PFSK-1 (cell line): ENCODE measurements at regions not wholly inside any gene's neighbourhood (a gene's known extent, or its start where the extent isn't known, plus 50 kb on each side); places are given as distances from the start of the nearest gene placed in this dataset.

ENCODE experiments used
- FOXP2 ChIP-seq: optimal IDR thresholded peaks from 2 replicates; pipeline ENCODE3; 2011; ENCODE audit warnings: borderline replicate concordance, control low read depth, inconsistent platforms; ENCODE audit not compliant: insufficient read depth; ENCODE audit errors: extremely low read length, extremely low read depth
- POLR2AphosphoS5 ChIP-seq: IDR thresholded peaks from 2 replicates; pipeline ENCODE4 v1.6.1; 2012; ENCODE audit warnings: low read depth, mild to moderate bottlenecking, control low read depth, low read length, moderate library complexity
- SIN3A ChIP-seq: IDR thresholded peaks from 2 replicates; pipeline ENCODE4 v1.6.1; 2012; ENCODE audit warnings: mild to moderate bottlenecking, low read length, moderate library complexity, borderline replicate concordance; ENCODE audit not compliant: insufficient read depth
- TAF1 ChIP-seq: IDR thresholded peaks from 2 replicates; pipeline ENCODE4 v1.6.1; 2012; ENCODE audit warnings: low read length, control low read depth, borderline replicate concordance; ENCODE audit not compliant: insufficient read depth
- TF ChIP-seq, protein P1 (sequence below), 2 experiments: IDR thresholded peaks; 2 replicates each; pipeline versions ENCODE4 v1.6.1 to v1.8.0; 2011 to 2012; ENCODE audit warnings: low read depth in 2 of 2, low read length in 2 of 2, control low read depth in 1 of 2, inconsistent platforms in 1 of 2, mild to moderate bottlenecking in 1 of 2, moderate library complexity in 1 of 2; ENCODE audit not compliant: insufficient read depth in 1 of 2

DNA sequence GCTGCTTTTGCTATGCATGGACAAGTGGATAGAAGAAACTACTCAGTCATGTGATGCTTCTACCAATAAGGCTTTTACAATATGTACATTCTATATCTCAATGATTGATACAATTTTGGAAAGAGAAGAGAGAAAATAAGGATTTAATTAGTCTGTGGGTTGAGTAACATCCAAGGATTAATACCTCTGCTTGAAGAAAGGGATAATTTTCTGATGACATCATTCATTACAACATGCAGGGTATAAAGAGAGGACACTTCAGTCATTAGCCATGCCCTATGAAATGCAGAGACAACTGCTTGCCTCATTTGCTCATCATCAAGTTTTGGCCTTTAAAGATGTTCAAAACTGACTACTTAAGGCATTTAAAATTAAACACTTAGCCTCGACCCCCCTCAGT is 237.3 kb downstream of the AHR start:
- TF ChIP-seq TAF1, result no peak
- no peak for TF ChIP-seq POLR2AphosphoS5
- TF ChIP-seq SIN3A, result no peak
- no peak for TF ChIP-seq FOXP2
- TF ChIP-seq, protein P1, sequence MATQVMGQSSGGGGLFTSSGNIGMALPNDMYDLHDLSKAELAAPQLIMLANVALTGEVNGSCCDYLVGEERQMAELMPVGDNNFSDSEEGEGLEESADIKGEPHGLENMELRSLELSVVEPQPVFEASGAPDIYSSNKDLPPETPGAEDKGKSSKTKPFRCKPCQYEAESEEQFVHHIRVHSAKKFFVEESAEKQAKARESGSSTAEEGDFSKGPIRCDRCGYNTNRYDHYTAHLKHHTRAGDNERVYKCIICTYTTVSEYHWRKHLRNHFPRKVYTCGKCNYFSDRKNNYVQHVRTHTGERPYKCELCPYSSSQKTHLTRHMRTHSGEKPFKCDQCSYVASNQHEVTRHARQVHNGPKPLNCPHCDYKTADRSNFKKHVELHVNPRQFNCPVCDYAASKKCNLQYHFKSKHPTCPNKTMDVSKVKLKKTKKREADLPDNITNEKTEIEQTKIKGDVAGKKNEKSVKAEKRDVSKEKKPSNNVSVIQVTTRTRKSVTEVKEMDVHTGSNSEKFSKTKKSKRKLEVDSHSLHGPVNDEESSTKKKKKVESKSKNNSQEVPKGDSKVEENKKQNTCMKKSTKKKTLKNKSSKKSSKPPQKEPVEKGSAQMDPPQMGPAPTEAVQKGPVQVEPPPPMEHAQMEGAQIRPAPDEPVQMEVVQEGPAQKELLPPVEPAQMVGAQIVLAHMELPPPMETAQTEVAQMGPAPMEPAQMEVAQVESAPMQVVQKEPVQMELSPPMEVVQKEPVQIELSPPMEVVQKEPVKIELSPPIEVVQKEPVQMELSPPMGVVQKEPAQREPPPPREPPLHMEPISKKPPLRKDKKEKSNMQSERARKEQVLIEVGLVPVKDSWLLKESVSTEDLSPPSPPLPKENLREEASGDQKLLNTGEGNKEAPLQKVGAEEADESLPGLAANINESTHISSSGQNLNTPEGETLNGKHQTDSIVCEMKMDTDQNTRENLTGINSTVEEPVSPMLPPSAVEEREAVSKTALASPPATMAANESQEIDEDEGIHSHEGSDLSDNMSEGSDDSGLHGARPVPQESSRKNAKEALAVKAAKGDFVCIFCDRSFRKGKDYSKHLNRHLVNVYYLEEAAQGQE (IDR thresholded peaks at IDR 0.05; ENCODE audit: insufficient read depth in 1 of 2, low read depth in 2 of 2, low read length in 2 of 2), result no peak

DNA sequence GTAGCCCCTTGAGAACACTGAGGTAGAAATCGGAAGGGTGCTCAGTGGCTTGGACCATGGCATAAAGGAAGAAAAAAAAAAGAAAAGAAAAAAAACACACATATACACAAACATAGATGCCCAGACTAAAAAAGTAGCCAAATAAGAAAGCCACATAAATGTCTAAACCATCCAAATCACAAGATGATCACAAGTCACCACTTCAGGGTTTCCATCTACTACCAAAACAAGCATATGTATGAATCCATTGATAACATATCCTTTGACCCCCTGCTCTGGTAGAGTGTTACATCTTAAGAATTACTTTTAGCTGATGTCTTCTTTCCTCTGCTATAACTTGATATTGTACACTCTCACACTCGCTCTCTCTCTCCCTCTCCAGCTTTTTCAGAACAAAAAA is 245.9 kb downstream of the AHR start:
- TF ChIP-seq TAF1, result no peak
- TF ChIP-seq, protein P1 (IDR thresholded peaks at IDR 0.05; ENCODE audit: insufficient read depth in 1 of 2, low read depth in 2 of 2, low read length in 2 of 2), result no peak

DNA sequence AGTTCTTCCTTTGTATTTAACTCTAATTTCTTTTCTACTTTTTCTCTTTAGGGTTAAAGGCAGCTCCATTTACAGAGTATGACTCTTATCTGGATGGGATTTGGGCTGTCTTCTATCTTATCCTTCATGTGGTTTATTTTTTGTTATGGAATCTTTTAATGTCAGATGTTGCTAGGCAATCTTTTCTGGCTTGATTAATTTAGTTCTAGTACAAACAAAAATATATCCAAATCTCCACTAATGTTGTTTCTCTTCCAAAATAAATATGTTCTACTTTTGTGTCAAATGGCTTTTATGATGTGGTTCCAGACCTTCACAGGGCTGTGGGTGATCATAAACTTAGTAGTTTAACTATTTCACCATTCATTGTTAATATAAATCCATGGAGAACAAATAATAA is 246.9 kb downstream of the AHR start:
- TF ChIP-seq TAF1 (no peak), SIN3A (no peak), POLR2AphosphoS5 (no peak), FOXP2 (no peak)
- TF ChIP-seq, protein P1 (IDR thresholded peaks at IDR 0.05; ENCODE audit: insufficient read depth in 1 of 2, low read depth in 2 of 2, low read length in 2 of 2), result no peak

DNA sequence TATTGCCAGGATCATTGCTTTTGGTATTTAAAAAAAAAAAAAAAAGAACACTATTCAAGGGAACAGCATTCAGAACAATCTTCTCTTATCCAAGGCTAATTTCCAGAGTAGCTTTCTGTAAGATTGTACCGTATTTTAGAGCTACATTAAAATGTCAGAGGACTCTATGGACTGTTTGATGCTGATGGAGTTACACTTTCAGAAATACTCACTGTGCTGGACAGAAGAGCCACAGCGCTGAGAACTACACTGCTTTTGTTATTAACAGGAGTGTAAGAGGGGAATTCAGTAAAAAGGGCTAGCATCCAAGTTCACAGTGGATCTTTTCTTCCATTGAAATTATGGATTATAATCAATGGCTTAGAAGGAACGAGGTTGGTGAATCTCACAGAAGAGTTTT is 247.7 kb downstream of the AHR start:
- TF ChIP-seq, protein P1 (IDR thresholded peaks at IDR 0.05; ENCODE audit: insufficient read depth in 1 of 2, low read depth in 2 of 2, low read length in 2 of 2), result no peak
- no peak for TF ChIP-seq SIN3A
- TF ChIP-seq POLR2AphosphoS5, result no peak
- no peak for TF ChIP-seq FOXP2
- TF ChIP-seq TAF1, result no peak

DNA sequence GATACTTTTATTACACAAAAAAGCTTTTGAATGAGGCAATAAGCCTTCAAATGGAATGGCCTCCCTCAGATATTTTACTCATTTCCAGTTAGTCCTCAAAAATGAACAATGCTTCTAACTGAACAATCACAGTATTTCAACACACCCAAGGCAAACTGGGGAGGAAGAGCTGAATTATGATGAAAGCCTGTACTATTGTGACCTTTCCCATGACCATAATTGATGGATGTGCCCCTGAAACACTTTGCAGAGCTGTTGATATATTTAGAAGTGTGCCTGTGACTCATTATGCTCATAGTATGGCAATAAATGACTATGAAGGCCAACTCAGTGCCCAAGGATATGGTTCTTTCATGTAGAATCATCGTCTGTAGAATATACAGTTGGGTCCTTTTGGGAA is 248.1 kb downstream of the AHR start:
- TF ChIP-seq POLR2AphosphoS5, result no peak
- TF ChIP-seq, protein P1 (IDR thresholded peaks at IDR 0.05; ENCODE audit: insufficient read depth in 1 of 2, low read depth in 2 of 2, low read length in 2 of 2), result no peak
- TF ChIP-seq SIN3A, result no peak
- no peak for TF ChIP-seq FOXP2
- TF ChIP-seq TAF1, result no peak
